ENCODE measurements at regions not wholly inside any gene's neighbourhood (a gene's known extent, or its start where the extent isn't known, plus 50 kb on each side); places are given as distances from the start of the nearest gene placed in this dataset.
"Not testable (repeated sequence)": the region's sequence is repeated elsewhere in the genome, so short reads cannot be mapped to it uniquely, and the experiment has no call there.

DNA sequence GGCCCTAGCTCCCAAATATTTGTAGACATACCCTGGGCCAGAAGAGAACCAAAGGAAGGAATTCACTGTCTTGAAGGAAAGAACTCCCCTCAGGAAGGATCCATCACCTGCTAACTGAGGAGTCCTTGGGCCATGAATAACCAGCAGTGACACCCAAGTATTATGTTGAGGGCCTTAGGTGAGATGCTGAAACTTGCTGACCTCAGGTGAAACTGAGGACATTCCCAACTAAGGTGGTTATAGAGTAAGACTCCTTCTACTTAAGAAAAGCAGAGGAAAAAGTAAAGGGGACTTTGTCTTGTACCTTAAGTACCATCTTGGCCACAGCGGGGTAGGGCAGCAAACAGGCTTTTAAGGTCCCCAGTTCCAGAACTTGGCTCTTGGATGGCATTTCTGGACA is 491.7 kb downstream of the C6orf118 start:
- no peak for DNase-seq

DNA sequence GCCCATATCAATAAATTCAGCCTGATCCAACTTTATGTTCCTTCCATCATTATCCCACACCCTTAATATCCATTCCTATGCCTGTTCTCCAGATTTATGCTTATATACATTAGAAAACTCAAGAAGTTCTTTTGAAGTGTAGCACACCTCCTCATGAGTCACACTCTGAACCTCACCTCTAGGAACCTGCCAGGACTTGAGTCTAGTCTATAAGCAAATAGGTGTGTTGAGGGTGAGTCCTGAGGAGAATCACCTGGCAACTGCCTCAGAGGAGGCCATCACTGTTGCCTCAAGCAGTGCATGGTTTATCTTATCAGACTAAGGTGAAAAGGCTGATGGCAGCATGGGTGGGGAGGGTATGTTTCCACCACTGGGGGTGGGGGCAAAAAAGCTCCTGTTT is 496.7 kb downstream of the C6orf118 start:
- no peak for DNase-seq

- DNase-seq = no peak
Observed at GRCh38 chr6:164807125-164807524, 502.3 kb downstream of the C6orf118 start.

GRCh38 chr6:164795056-164795815 is 514.2 kb downstream of the C6orf118 start:
- no peak for DNase-seq

- DNase-seq = no peak
Observed at GRCh38 chr6:164792666-164793065, 516.7 kb downstream of the C6orf118 start.

DNA sequence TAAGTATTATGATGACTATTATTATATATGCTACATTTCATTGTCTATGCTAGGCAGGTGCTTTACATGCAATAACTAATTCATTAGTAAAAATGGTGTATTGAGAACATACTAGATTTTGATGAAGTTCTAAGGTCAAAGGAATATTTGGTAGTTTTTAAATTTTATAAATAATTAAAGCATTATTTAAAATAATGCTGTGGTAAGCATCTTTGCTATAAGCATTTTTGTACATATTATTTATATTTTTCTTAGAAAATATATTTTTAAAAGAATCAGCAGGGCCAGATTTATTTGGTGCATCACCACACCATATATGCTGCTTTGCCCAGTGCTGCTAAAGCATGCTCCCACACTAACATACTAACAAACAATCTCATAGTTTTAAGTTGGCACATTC is 517.9 kb downstream of the C6orf118 start:
- no peak for DNase-seq

GRCh38 chr6:164763788-164764187 is 545.6 kb downstream of the C6orf118 start:
- no peak for DNase-seq

DNA sequence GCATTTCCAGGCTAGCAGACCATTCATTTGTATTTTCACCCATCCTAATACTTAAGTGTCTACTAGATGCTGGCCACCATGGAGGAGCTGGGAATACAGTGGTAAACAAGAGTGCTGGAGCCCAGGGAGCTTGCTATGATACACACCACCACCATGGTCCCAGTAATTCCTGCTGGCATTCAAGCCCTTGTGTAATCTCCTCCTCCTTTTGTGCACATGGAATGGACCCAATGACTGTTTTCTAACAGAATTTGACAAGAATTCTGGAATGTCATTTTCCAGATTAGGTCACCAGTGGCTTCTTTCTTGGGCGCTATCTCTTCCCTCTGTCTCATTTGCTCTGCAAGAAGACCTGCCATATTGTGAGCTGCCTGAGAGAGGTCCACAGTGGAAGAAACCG is 552.0 kb downstream of the C6orf118 start:
- no peak for DNase-seq

GRCh38 chr6:164756723-164757122 is 552.7 kb downstream of the C6orf118 start:
- no peak for DNase-seq

DNA sequence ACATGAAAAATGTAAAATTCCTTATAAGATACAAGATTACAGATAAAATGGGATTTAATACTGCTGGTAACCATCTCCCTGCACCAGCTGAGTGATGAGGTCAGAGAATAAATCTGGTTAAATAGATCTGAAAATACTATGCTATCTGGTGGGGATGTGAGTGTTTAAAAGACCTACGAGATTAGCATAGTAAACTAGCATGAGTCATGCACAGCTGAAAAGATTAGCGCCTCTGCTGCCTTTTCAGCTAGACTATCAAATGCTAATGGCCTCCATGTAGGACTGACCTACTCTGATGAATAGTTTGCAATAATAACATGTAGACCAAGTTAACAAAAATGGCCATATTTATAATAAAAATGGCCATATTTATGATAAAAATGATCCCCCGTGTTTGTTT is 553.3 kb downstream of the C6orf118 start:
- DNase-seq = no peak

- no peak for DNase-seq
Observed at GRCh38 chr6:164753517-164753916, 555.9 kb downstream of the C6orf118 start.

- DNase-seq = no peak
Observed at GRCh38 chr6:164751395-164751794, 558.0 kb downstream of the C6orf118 start.

- no peak for DNase-seq
Observed at GRCh38 chr6:164750128-164750527, 559.3 kb downstream of the C6orf118 start.

DNA sequence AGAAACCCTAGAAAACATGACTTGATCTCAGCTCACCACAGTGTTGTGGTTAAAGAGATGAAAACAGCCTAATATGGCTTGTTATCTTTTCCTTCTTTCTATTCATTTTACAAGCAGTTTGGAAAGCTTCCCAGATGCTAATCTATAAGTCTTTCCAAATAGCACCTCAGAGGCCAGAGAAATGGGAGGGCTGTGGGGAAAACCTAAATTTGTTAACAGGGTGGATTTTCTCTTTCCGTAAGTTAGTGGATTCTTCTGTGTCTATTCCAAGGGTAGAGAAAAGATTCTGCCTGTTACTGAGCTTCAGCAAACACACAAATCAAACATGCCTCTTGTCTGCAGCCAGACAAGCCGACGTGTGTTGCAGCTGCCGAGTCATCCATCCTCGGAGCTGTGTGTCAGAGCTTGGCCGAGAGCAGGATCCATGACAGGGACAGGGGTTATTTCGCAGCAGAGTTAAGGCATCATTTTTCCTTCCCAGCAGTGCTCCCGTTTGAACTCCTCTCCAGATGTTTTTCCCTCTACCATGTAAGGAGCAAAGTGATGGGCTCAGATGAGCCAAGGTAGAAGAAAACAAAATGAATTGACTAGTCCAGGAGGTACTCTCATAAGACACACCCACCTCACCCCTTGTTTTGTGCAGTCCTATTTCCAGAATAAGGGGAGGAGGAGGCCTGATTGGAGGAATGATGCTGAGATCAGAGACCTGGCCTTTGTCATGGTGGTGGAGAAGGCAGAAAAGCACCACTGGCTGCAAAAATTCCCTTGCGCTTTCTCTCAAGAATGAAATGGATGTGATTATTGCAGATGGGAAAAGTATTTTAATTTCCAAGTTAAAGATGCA is 560.0 kb downstream of the C6orf118 start:
- no peak for DNase-seq

GRCh38 chr6:164744301-164744700 is 565.1 kb downstream of the C6orf118 start:
- DNase-seq = no peak

- DNase-seq = no peak
Observed at GRCh38 chr6:164741938-164742451, 567.4 kb downstream of the C6orf118 start.

- not testable (repeated sequence) for DNase-seq
Observed at GRCh38 chr6:164736090-164736489, 573.3 kb downstream of the C6orf118 start.

DNA sequence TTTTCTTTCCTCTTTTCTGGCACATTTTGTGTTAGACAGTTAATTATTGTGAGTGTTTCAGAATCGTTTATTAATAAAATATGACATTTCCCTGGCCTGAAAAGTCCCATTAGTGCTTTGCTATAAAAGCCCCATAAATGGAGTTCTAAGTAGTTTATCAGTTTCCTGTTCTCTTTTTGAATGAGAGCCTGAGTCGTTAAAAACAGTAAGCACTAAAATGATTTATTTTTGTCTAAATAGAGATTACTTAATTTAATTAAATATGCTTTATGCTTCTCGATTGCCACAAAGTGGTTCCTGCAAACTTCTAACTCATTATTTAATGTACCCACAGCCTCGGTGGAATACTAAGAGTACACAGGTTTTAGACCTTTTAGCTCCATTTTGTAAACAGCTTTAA is 577.9 kb downstream of the C6orf118 start:
- no peak for DNase-seq

GRCh38 chr6:164721460-164721859 is 587.9 kb downstream of the C6orf118 start:
- no peak for DNase-seq

GRCh38 chr6:164700497-164700896 is 608.9 kb downstream of the C6orf118 start:
- no peak for DNase-seq

- no peak for DNase-seq
Observed at GRCh38 chr6:164695896-164696295, 613.5 kb downstream of the C6orf118 start.

- DNase-seq = no peak
Observed at GRCh38 chr6:164694386-164694785, 615.0 kb downstream of the C6orf118 start.

DNA sequence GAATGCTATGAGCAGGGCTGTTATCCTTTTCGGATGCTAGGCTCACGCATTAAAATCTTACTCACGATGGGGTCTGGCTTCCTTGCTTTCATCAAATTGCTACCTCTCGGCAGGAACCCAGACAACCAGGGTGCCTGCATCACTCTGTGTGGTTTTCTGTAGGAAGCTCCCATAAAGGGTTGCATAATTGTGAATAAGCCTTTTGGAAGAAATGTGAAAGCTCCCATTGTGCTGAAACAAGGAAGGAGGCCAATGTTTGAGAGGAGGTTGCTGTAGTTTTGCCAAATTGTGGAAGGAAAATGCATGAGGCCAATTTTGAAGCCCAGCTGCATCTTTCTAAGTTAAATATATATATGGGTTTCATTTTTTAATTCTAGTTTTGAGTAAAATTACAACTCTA is 615.5 kb downstream of the C6orf118 start:
- DNase-seq = no peak
